T-helper 1 cell treated with Interleukin-12 subunit alpha and Interleukin-12 subunit beta and Interleukin-4 antibody, amounts not matched to agents 30 μg/mL and 1 μg/mL, for 36 hours (primary cell): ENCODE measurements at regions not wholly inside any gene's neighbourhood (a gene's known extent, or its start where the extent isn't known, plus 50 kb on each side); places are given as distances from the start of the nearest gene placed in this dataset.

Experiments
- H3K27ac Mint-ChIP-seq: one replicate; pipeline ENCODE4 v1.8.0; 2021; ENCODE audit warnings: mild to moderate bottlenecking, mixed read lengths
- H3K27me3 Mint-ChIP-seq: one replicate; pipeline ENCODE4 v1.8.0; 2021; ENCODE audit warnings: low read depth, mixed read lengths
- H3K36me3 Mint-ChIP-seq: one replicate; pipeline ENCODE4 v1.8.0; 2021; ENCODE audit warnings: low read depth, mixed read lengths
- H3K4me1 Mint-ChIP-seq: one replicate; pipeline ENCODE4 v1.8.0; 2021; ENCODE audit warnings: low read depth, mixed read lengths
- H3K4me3 Mint-ChIP-seq: one replicate; pipeline ENCODE4 v1.8.0; 2021; ENCODE audit warnings: mild to moderate bottlenecking, moderate library complexity, mixed read lengths
- H3K9me3 Mint-ChIP-seq: one replicate; pipeline ENCODE4 v1.8.0; 2021; ENCODE audit warnings: mixed read lengths

- Mint-ChIP-seq H3K4me3 (no peak overlapping the region), H3K27me3 (peaks cover 22% of the 10 kb centered on the region), H3K27ac (no peak overlapping the region), H3K4me1 (no peaks in the 10 kb centered on the region), H3K36me3 (no peaks in the 10 kb centered on the region), H3K9me3 (no peaks in the 10 kb centered on the region)
These were observed 119.6 kb downstream of the MTX2 start for GRCh38 chr2:176388861-176389260.

- Mint-ChIP-seq H3K27ac (no peak overlapping the region), H3K4me1 (no peaks in the 10 kb centered on the region), H3K9me3 (no peaks in the 10 kb centered on the region), H3K36me3 (no peaks in the 10 kb centered on the region), H3K27me3 (peaks cover 17% of the 10 kb centered on the region), H3K4me3 (no peak overlapping the region)
These were observed 121.3 kb downstream of the MTX2 start for GRCh38 chr2:176390276-176391147.

- Mint-ChIP-seq H3K36me3 (no peaks in the 10 kb centered on the region), H3K4me1 (no peaks in the 10 kb centered on the region), H3K27me3 (peaks cover 17% of the 10 kb centered on the region), H3K4me3 (no peak overlapping the region), H3K9me3 (no peaks in the 10 kb centered on the region), H3K27ac (no peak overlapping the region)
These were observed 121.8 kb downstream of the MTX2 start for GRCh38 chr2:176391148-176391419.

- no peaks in the 10 kb centered on the region for H3K36me3 Mint-ChIP-seq
- H3K27ac Mint-ChIP-seq, result no peak overlapping the region
- no peaks in the 10 kb centered on the region for H3K9me3 Mint-ChIP-seq
- peaks cover 19% of the 10 kb centered on the region for H3K27me3 Mint-ChIP-seq
- H3K4me1 Mint-ChIP-seq, result no peaks in the 10 kb centered on the region
- H3K4me3 Mint-ChIP-seq, result no peak overlapping the region
These were observed 123.0 kb downstream of the MTX2 start for GRCh38 chr2:176392249-176392648.

GRCh38 chr2:176392744-176393414, 123.6 kb downstream of the MTX2 start:
- no peaks in the 10 kb centered on the region for H3K36me3 Mint-ChIP-seq
- no peak overlapping the region for H3K4me3 Mint-ChIP-seq
- no peaks in the 10 kb centered on the region for H3K9me3 Mint-ChIP-seq
- no peak overlapping the region for H3K27ac Mint-ChIP-seq
- H3K4me1 Mint-ChIP-seq, result no peaks in the 10 kb centered on the region
- H3K27me3 Mint-ChIP-seq, result peaks cover 20% of the 10 kb centered on the region

- Mint-ChIP-seq H3K36me3 (no peaks in the 10 kb centered on the region), H3K4me1 (no peaks in the 10 kb centered on the region), H3K4me3 (no peak overlapping the region), H3K27ac (no peak overlapping the region), H3K27me3 (peaks cover 12% of the 10 kb centered on the region), H3K9me3 (no peaks in the 10 kb centered on the region)
These were observed 126.1 kb downstream of the MTX2 start for GRCh38 chr2:176395273-176395854.

GRCh38 chr2:176398243-176399073, 129.2 kb downstream of the MTX2 start:
- no peaks in the 10 kb centered on the region for H3K4me1 Mint-ChIP-seq
- H3K27ac Mint-ChIP-seq, result no peak overlapping the region
- H3K36me3 Mint-ChIP-seq, result no peaks in the 10 kb centered on the region
- H3K9me3 Mint-ChIP-seq, result no peaks in the 10 kb centered on the region
- H3K4me3 Mint-ChIP-seq, result no peak overlapping the region
- peaks cover 21% of the 10 kb centered on the region for H3K27me3 Mint-ChIP-seq

- Mint-ChIP-seq H3K27ac (no peak overlapping the region), H3K27me3 (peaks cover 21% of the 10 kb centered on the region), H3K4me1 (no peaks in the 10 kb centered on the region), H3K36me3 (no peaks in the 10 kb centered on the region), H3K9me3 (no peaks in the 10 kb centered on the region), H3K4me3 (no peak overlapping the region)
These were observed 129.9 kb downstream of the MTX2 start for GRCh38 chr2:176399074-176399598.

GRCh38 chr2:176405477-176405876, 136.2 kb downstream of the MTX2 start:
- Mint-ChIP-seq H3K36me3 (no peaks in the 10 kb centered on the region), H3K27ac (no peak overlapping the region), H3K4me1 (no peaks in the 10 kb centered on the region), H3K27me3 (peaks cover 21% of the 10 kb centered on the region), H3K4me3 (no peak overlapping the region), H3K9me3 (no peaks in the 10 kb centered on the region)

- H3K36me3 Mint-ChIP-seq, result no peaks in the 10 kb centered on the region
- no peak overlapping the region for H3K27ac Mint-ChIP-seq
- H3K4me3 Mint-ChIP-seq, result no peak overlapping the region
- peaks cover 18% of the 10 kb centered on the region for H3K27me3 Mint-ChIP-seq
- H3K4me1 Mint-ChIP-seq, result no peaks in the 10 kb centered on the region
- no peaks in the 10 kb centered on the region for H3K9me3 Mint-ChIP-seq
These were observed 138.5 kb downstream of the MTX2 start for GRCh38 chr2:176407706-176408105.

GRCh38 chr2:176409671-176410070, 140.4 kb downstream of the MTX2 start:
- Mint-ChIP-seq H3K4me3 (no peak overlapping the region), H3K4me1 (no peaks in the 10 kb centered on the region), H3K9me3 (no peaks in the 10 kb centered on the region), H3K36me3 (no peaks in the 10 kb centered on the region), H3K27me3 (peaks cover 22% of the 10 kb centered on the region), H3K27ac (no peak overlapping the region)

- Mint-ChIP-seq H3K4me3 (no peak overlapping the region), H3K9me3 (no peaks in the 10 kb centered on the region), H3K27me3 (peaks cover 25% of the 10 kb centered on the region), H3K27ac (no peak overlapping the region), H3K4me1 (no peaks in the 10 kb centered on the region), H3K36me3 (no peaks in the 10 kb centered on the region)
These were observed 142.9 kb downstream of the MTX2 start for GRCh38 chr2:176412136-176412535.

GRCh38 chr2:176413786-176414185, 144.5 kb downstream of the MTX2 start:
- no peaks in the 10 kb centered on the region for H3K4me1 Mint-ChIP-seq
- H3K4me3 Mint-ChIP-seq, result no peak overlapping the region
- no peak overlapping the region for H3K27ac Mint-ChIP-seq
- H3K27me3 Mint-ChIP-seq, result peaks cover 25% of the 10 kb centered on the region
- no peaks in the 10 kb centered on the region for H3K36me3 Mint-ChIP-seq
- H3K9me3 Mint-ChIP-seq, result no peaks in the 10 kb centered on the region

GRCh38 chr2:176414641-176415040, 145.4 kb downstream of the MTX2 start:
- H3K36me3 Mint-ChIP-seq, result no peaks in the 10 kb centered on the region
- H3K4me3 Mint-ChIP-seq, result no peak overlapping the region
- no peaks in the 10 kb centered on the region for H3K4me1 Mint-ChIP-seq
- H3K27ac Mint-ChIP-seq, result no peak overlapping the region
- no peaks in the 10 kb centered on the region for H3K9me3 Mint-ChIP-seq
- peaks cover 20% of the 10 kb centered on the region for H3K27me3 Mint-ChIP-seq
